ENCODE measurements at regions not wholly inside any gene's neighbourhood (a gene's known extent, or its start where the extent isn't known, plus 50 kb on each side); places are given as distances from the start of the nearest gene placed in this dataset.

DNA sequence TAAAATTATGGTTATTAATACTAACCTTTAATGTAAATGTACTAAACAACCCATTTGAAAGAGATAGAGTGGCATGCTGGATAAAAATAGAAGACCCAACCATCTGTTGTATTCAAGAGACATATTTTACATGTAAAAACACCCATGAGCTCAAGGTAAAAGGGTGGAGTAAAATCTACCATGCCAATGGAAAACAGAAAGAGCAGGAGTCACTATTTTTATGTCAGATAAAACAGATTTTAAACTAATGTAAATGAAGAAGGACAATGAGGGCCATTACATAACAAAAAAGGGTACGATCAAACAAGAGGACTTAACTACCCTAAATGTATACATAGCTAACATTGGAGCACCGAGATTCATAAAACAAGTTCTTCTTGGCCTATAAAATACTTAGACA is 66.3 kb downstream of the ITM2A start:
- peaks cover 19% of the 10 kb centered on the region for H3K9me3 Mint-ChIP-seq
- no peaks in the 10 kb centered on the region for H3K36me3 Mint-ChIP-seq (ENCODE audit: low read depth)
- H3K4me1 Mint-ChIP-seq (ENCODE audit: low read depth): no peaks in the 10 kb centered on the region
- H3K4me3 Mint-ChIP-seq: no peak overlapping the region
- H3K27me3 Mint-ChIP-seq: no peaks in the 10 kb centered on the region
- H3K27ac Mint-ChIP-seq: no peak overlapping the region

DNA sequence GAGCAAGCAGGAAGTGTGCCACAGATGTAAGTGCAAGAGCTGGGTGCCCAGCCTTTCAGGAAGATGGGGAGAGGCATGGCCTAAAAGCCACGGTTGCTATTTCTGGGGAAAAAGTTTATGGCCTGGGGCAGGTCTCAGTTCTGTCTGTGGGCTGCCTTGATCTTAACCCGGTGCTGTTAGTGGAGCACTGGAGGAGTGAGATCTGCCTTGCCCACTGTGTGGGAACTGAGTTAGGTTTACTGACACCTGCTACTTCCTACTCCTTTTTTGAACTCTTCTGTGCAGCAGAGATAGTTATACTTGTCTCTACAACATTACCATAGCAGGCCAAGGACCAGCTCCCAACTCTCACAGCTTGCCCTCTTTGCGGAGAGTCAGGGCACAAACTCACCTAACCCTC is 76.5 kb downstream of the ITM2A start:
- Mint-ChIP-seq H3K4me1 (ENCODE audit: low read depth) (no peaks in the 10 kb centered on the region), H3K27ac (no peak overlapping the region), H3K4me3 (no peak overlapping the region), H3K27me3 (no peaks in the 10 kb centered on the region), H3K36me3 (ENCODE audit: low read depth) (no peaks in the 10 kb centered on the region), H3K9me3 (no peaks in the 10 kb centered on the region)

- H3K4me3 Mint-ChIP-seq: no peak overlapping the region
- no peaks in the 10 kb centered on the region for H3K27me3 Mint-ChIP-seq
- H3K9me3 Mint-ChIP-seq: no peaks in the 10 kb centered on the region
- no peaks in the 10 kb centered on the region for H3K36me3 Mint-ChIP-seq (ENCODE audit: low read depth)
- H3K4me1 Mint-ChIP-seq (ENCODE audit: low read depth): no peaks in the 10 kb centered on the region
- no peak overlapping the region for H3K27ac Mint-ChIP-seq
Observed at GRCh38 chrX:79288733-79289132, 78.4 kb downstream of the ITM2A start.

DNA sequence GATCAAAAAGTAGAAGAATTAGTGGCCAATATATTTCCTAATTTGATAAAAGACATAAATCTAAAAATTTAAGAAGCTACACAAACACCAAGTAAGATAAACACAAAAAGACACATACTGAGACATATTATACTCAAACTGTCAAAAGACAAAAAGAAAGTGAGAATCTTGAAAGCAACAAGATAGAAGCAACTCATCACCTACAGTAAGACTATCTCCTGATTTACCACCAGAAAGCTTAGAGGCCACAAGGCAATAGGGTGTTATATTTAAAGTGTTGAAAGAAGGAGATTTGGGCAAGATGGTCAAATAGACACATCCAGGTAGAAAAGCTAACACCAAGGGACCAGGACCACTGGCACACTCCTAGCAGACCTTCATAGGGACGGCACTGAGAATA is 79.4 kb downstream of the ITM2A start:
- Mint-ChIP-seq H3K27ac (no peak overlapping the region), H3K4me1 (ENCODE audit: low read depth) (no peaks in the 10 kb centered on the region), H3K36me3 (ENCODE audit: low read depth) (no peaks in the 10 kb centered on the region), H3K4me3 (no peak overlapping the region), H3K27me3 (no peaks in the 10 kb centered on the region), H3K9me3 (no peaks in the 10 kb centered on the region)

GRCh38 chrX:79281775-79282174 is 85.4 kb downstream of the ITM2A start:
- peaks cover 11% of the 10 kb centered on the region for H3K36me3 Mint-ChIP-seq (ENCODE audit: low read depth)
- H3K4me1 Mint-ChIP-seq (ENCODE audit: low read depth): no peaks in the 10 kb centered on the region
- no peak overlapping the region for H3K4me3 Mint-ChIP-seq
- H3K27me3 Mint-ChIP-seq: no peaks in the 10 kb centered on the region
- H3K27ac Mint-ChIP-seq: no peak overlapping the region
- peaks cover 18% of the 10 kb centered on the region for H3K9me3 Mint-ChIP-seq

GRCh38 chrX:79270401-79270800 is 96.7 kb downstream of the ITM2A start:
- H3K9me3 Mint-ChIP-seq: no peaks in the 10 kb centered on the region
- peak overlapping the region; percentile 5 for H3K4me3 Mint-ChIP-seq
- no peaks in the 10 kb centered on the region for H3K36me3 Mint-ChIP-seq (ENCODE audit: low read depth)
- peaks cover 62% of the 10 kb centered on the region for H3K4me1 Mint-ChIP-seq (ENCODE audit: low read depth)
- no peaks in the 10 kb centered on the region for H3K27me3 Mint-ChIP-seq
- peak overlapping the region; percentile 55 for H3K27ac Mint-ChIP-seq

DNA sequence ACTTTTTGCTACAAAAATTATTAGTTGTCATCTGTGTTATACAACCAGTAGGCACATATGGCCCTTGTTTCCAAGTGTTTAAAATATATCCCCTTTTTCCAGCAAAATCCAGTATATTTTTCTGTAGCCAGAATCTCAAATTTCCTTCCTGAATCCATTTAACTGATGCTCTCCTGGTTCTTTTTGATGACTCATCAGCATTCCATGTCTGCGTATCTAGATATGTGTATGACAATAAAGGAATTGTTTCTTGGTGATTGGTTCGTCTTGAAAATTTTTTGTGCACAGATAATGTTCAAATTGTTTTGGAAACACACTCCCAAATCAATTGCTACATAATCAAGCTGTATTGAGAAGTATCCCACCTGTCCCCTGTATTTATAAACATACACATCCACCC is 98.3 kb downstream of the ITM2A start:
- Mint-ChIP-seq H3K27me3 (no peaks in the 10 kb centered on the region), H3K27ac (peak overlapping the region; percentile 40), H3K36me3 (ENCODE audit: low read depth) (no peaks in the 10 kb centered on the region), H3K4me3 (no peak overlapping the region), H3K9me3 (no peaks in the 10 kb centered on the region), H3K4me1 (ENCODE audit: low read depth) (peaks cover 76% of the 10 kb centered on the region)

DNA sequence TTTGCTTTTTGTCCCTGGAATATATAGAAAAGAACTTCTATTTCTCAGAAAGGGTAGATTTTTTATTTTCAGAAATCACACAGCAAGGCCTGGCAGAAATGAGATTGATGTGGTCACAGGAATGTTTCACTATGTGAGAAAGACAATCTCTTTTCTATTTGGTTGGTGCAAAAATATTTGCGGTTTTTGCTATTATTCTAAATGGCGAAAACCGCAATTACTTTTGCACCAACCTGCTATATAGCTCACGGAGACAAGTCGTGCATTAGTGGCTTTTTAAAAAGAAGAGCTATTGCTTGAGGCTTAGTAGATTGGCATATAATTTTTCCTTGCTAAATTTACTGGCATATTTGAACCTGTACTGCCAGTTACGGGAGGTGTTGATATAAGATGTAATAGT is 100.4 kb downstream of the ITM2A start:
- H3K27ac Mint-ChIP-seq: peak overlapping the region; percentile 91
- H3K27me3 Mint-ChIP-seq: no peaks in the 10 kb centered on the region
- H3K4me3 Mint-ChIP-seq: peak overlapping the region; percentile 58
- H3K36me3 Mint-ChIP-seq (ENCODE audit: low read depth): no peaks in the 10 kb centered on the region
- peaks cover 84% of the 10 kb centered on the region for H3K4me1 Mint-ChIP-seq (ENCODE audit: low read depth)
- H3K9me3 Mint-ChIP-seq: no peaks in the 10 kb centered on the region

DNA sequence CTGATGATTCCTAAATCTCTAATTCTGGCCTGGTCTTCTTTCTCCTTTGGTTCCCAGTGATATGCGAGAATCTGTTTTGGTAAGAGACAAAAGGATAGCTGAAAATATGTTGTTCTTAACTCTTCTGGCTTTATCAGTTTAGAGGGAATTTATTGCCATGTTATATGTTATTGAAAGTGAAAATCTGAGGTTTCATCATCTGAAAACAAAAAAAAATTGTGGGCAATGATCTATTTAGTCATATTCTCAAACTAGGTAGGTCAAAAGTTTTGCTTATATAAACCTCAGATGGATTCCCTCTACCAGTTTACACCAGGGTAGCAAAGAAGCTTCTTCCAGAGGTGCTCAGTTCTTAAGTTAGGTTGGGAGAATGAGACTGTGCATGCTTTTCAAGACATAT is 103.6 kb downstream of the ITM2A start:
- H3K9me3 Mint-ChIP-seq: no peaks in the 10 kb centered on the region
- peak overlapping the region; percentile 68 for H3K4me3 Mint-ChIP-seq
- no peaks in the 10 kb centered on the region for H3K27me3 Mint-ChIP-seq
- peak overlapping the region; percentile 95 for H3K27ac Mint-ChIP-seq
- no peaks in the 10 kb centered on the region for H3K36me3 Mint-ChIP-seq (ENCODE audit: low read depth)
- H3K4me1 Mint-ChIP-seq (ENCODE audit: low read depth): peaks cover 88% of the 10 kb centered on the region

DNA sequence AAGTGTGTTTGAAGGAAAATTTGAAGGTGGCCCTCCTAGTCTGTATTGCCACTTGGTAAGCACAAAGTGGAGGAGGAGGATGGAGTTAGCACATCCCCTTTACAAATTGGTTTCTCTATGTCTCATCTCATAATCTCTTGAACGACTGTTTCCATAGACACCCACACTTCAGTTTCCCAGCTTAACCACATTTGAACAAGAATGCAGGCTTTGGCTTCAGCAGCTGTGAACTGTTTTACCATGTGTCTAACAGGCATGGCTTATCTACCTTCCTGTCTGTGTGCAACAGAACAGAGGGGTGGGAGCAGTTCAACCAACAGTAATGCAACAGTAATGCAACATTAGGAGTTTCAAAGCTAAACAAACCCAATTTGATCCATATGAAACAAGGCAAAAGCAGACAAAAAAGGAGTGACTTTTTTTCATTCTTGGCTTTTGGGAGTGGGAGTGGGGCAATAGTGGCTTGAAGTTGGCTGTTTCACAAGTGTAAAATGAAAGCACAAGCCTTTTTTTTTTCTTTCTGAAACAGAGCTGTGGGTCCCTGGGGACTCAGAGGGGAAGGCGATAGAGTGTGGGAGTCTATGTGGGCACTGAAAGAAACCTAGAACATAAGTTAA is 108.0 kb downstream of the ITM2A start:
- H3K27ac Mint-ChIP-seq: peak overlapping the region; percentile 93
- no peaks in the 10 kb centered on the region for H3K27me3 Mint-ChIP-seq
- peaks cover 91% of the 10 kb centered on the region for H3K4me1 Mint-ChIP-seq (ENCODE audit: low read depth)
- peak overlapping the region; percentile 68 for H3K4me3 Mint-ChIP-seq
- peaks cover 13% of the 10 kb centered on the region for H3K36me3 Mint-ChIP-seq (ENCODE audit: low read depth)
- H3K9me3 Mint-ChIP-seq: peaks cover 7% of the 10 kb centered on the region

DNA sequence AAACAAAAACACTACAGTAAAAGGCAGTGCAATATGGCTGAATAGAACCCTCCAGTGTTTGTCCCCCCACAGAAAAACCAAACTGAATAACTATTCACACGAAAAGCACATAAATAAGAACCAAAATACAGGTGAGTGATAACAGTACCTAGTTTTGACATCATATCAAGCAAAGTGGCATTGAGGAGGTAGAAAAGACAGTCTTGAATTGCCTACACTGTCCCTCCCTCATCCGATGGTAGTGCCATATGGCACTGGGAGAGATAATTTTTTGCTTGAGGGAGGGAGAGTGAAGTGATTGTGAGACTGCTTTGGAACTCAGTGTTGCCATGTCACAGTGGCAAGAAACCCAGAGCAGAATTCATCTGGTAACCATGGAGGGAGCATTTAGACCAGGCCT is 99.2 kb downstream of the GPR174 start:
- peaks cover 9% of the 10 kb centered on the region for H3K9me3 Mint-ChIP-seq
- peaks cover 27% of the 10 kb centered on the region for H3K36me3 Mint-ChIP-seq (ENCODE audit: low read depth)
- no peaks in the 10 kb centered on the region for H3K27me3 Mint-ChIP-seq
- no peak overlapping the region for H3K4me3 Mint-ChIP-seq
- peaks cover 47% of the 10 kb centered on the region for H3K4me1 Mint-ChIP-seq (ENCODE audit: low read depth)
- H3K27ac Mint-ChIP-seq: no peak overlapping the region

DNA sequence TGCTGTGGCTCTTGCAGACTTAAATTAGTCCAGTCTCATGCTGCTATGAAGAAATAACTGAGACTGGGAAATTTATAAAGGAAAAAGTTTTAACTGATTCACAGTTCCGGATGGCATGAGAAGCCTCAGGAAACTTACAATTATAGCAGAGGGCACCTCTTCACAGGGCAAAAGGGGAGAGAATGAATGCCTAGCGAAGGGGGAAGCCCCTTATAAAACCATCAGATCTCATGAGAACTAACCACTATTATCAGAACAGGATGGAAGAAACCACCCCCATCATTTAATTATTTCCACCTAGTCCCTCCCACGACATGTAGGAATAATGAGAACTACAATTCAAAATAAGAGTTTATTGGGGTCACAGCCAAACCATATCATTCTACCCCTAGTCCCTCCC is 91.4 kb downstream of the GPR174 start:
- peaks cover 68% of the 10 kb centered on the region for H3K4me1 Mint-ChIP-seq (ENCODE audit: low read depth)
- H3K27me3 Mint-ChIP-seq: no peaks in the 10 kb centered on the region
- H3K4me3 Mint-ChIP-seq: peak overlapping the region; percentile 12
- peaks cover 45% of the 10 kb centered on the region for H3K36me3 Mint-ChIP-seq (ENCODE audit: low read depth)
- H3K27ac Mint-ChIP-seq: peak overlapping the region; percentile 92
- H3K9me3 Mint-ChIP-seq: peaks cover 4% of the 10 kb centered on the region

DNA sequence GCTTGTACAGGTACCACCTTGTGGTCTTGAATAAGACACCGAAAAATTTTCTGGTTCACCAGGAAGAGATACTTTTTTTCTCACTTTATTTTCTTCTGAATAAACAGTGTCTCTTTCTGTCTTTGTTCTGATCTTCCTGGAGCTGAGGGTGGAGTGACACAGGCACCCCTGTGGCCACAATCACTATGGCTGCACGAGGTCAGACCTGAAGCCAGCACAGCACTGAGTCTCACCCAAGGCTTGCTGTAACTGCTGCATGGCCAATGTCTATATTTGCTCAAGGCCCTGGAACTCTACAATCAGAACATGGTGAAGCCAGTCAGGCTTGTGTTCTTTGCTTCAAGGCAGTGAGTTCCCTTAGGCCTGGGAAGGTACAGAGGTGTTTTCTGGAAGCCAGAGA is 87.2 kb downstream of the GPR174 start:
- peaks cover 57% of the 10 kb centered on the region for H3K4me1 Mint-ChIP-seq (ENCODE audit: low read depth)
- no peaks in the 10 kb centered on the region for H3K27me3 Mint-ChIP-seq
- H3K9me3 Mint-ChIP-seq: no peaks in the 10 kb centered on the region
- peaks cover 28% of the 10 kb centered on the region for H3K36me3 Mint-ChIP-seq (ENCODE audit: low read depth)
- no peak overlapping the region for H3K4me3 Mint-ChIP-seq
- H3K27ac Mint-ChIP-seq: peak overlapping the region; percentile 84
